ENCODE measurements at regions not wholly inside any gene's neighbourhood (a gene's known extent, or its start where the extent isn't known, plus 50 kb on each side); places are given as distances from the start of the nearest gene placed in this dataset.

DNA sequence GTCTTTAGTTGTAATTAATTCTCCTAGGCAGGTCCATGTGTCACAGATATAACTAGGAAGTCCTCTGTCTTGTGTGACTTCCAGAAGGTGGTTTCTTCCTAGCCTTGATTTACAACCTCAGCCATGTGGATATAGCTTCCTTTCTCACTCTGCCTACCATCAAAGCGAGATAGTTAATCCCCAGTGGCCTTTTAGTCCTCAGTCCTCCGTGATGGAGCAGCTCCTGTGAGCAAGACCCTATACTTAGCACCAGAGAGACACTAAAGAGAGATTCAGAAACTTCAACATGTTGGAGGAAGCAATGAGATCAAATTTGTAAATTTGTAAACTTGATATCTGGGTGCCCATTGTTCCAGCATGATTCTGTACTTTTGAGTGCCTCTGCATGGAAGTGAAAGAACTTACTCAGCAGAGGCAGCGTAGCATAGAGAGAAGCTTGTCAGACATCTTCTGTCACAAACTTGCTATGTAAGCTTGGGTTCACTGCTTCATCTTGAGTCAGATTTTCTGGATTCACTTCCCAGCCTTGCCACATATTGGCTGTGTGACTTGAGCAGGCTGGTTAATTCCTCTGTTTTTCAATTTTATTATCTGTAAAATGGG, 170.2 kb upstream of the NR3C1 start (continued):
- TF ChIP-seq, protein P1, sequence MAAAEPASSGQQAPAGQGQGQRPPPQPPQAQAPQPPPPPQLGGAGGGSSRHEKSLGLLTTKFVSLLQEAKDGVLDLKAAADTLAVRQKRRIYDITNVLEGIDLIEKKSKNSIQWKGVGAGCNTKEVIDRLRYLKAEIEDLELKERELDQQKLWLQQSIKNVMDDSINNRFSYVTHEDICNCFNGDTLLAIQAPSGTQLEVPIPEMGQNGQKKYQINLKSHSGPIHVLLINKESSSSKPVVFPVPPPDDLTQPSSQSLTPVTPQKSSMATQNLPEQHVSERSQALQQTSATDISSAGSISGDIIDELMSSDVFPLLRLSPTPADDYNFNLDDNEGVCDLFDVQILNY (CRISPR knock-in tag; IDR thresholded peaks at IDR 0.05), result no peak
- no peak for TF ChIP-seq ATF1 (CRISPR knock-in tag; IDR thresholded peaks at IDR 0.05)
- TF ChIP-seq ZNF281 (CRISPR knock-in tag; IDR thresholded peaks at IDR 0.05), result no peak
- TF ChIP-seq ZNF121 (CRISPR knock-in tag; IDR thresholded peaks at IDR 0.05), result no peak
- TF ChIP-seq, protein P2, sequence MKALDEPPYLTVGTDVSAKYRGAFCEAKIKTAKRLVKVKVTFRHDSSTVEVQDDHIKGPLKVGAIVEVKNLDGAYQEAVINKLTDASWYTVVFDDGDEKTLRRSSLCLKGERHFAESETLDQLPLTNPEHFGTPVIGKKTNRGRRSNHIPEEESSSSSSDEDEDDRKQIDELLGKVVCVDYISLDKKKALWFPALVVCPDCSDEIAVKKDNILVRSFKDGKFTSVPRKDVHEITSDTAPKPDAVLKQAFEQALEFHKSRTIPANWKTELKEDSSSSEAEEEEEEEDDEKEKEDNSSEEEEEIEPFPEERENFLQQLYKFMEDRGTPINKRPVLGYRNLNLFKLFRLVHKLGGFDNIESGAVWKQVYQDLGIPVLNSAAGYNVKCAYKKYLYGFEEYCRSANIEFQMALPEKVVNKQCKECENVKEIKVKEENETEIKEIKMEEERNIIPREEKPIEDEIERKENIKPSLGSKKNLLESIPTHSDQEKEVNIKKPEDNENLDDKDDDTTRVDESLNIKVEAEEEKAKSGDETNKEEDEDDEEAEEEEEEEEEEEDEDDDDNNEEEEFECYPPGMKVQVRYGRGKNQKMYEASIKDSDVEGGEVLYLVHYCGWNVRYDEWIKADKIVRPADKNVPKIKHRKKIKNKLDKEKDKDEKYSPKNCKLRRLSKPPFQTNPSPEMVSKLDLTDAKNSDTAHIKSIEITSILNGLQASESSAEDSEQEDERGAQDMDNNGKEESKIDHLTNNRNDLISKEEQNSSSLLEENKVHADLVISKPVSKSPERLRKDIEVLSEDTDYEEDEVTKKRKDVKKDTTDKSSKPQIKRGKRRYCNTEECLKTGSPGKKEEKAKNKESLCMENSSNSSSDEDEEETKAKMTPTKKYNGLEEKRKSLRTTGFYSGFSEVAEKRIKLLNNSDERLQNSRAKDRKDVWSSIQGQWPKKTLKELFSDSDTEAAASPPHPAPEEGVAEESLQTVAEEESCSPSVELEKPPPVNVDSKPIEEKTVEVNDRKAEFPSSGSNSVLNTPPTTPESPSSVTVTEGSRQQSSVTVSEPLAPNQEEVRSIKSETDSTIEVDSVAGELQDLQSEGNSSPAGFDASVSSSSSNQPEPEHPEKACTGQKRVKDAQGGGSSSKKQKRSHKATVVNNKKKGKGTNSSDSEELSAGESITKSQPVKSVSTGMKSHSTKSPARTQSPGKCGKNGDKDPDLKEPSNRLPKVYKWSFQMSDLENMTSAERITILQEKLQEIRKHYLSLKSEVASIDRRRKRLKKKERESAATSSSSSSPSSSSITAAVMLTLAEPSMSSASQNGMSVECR (CRISPR knock-in tag; IDR thresholded peaks at IDR 0.05; ENCODE audit: borderline replicate concordance), result no peak

- no peak for DNase-seq (ENCODE audit: low spot score)
- no peak overlapping the region for H3K4me3 Mint-ChIP-seq
- ATAC-seq, result no peak
- H3K27me3 Mint-ChIP-seq (ENCODE audit: low read depth), result no peaks in the 10 kb centered on the region
- no peaks in the 10 kb centered on the region for H3K9me3 Mint-ChIP-seq
- POLR2A ChIA-PET, result no interaction called here
- CTCF ChIA-PET, result interaction anchor here (0.9 kb wide), 1 partner anchor 9 kb away, joined by 3 read pairs; no protein-coding TSS in a partner anchor
- no peaks in the 10 kb centered on the region for H3K4me1 Mint-ChIP-seq
- no peaks in the 10 kb centered on the region for H3K36me3 Mint-ChIP-seq
- H3K27ac Mint-ChIP-seq, result no peak overlapping the region
- TF ChIP-seq, protein P3, sequence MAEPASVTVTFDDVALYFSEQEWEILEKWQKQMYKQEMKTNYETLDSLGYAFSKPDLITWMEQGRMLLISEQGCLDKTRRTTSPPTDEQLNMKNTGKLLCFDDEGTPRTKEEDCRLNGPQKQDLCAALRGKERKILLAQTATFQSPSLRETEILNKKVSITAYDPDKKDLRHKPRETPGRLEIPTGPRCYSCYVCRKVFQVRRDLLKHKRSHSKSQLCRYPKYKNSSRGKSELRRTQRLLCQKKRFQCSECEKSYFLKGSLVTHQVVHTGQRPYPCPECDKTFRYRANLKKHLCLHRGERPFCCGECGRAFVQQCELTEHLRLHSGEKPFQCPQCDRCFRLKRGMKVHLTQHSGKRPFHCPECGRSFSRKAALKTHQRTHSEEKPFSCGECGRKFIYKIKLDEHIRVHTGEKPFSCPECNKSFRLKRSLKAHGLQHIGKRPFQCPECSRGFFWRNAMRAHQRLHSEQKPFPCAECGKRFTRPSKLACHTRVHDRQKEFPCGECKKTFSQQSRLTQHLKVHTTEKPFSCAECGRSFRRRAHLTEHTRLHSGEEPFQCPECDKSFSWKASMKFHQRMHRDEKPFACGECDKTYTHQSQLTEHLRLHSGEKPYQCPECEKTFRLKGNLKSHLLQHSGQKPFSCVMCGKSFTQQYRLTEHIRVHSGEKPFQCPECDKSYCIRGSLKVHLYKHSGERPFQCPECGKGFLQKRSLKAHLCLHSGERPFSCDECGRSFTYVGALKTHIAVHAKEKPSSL (CRISPR knock-in tag; conservative IDR thresholded peaks at IDR 0.05), result no peak
- TF ChIP-seq MAX (CRISPR knock-in tag; IDR thresholded peaks at IDR 0.05) (no peak), ZNF317 (CRISPR knock-in tag; IDR thresholded peaks at IDR 0.05; ENCODE audit: borderline replicate concordance, low read depth) (no peak), NR3C1 (CRISPR knock-in tag; conservative IDR thresholded peaks at IDR 0.05; ENCODE audit: low read depth) (no peak), ATF1 (CRISPR knock-in tag; IDR thresholded peaks at IDR 0.05) (no peak), NFYB (CRISPR knock-in tag; conservative IDR thresholded peaks at IDR 0.05; ENCODE audit: low read depth) (no peak), CREB1 (CRISPR knock-in tag; IDR thresholded peaks at IDR 0.05) (no peak), ELF4 (CRISPR knock-in tag; IDR thresholded peaks at IDR 0.05; ENCODE audit: low read depth) (no peak), KAT7 (CRISPR knock-in tag; IDR thresholded peaks at IDR 0.05; ENCODE audit: borderline replicate concordance) (no peak), GRHL2 (CRISPR knock-in tag; IDR thresholded peaks at IDR 0.05; ENCODE audit: insufficient replicate concordance, severe bottlenecking) (no peak), FOXJ3 (CRISPR knock-in tag; IDR thresholded peaks at IDR 0.05; ENCODE audit: borderline replicate concordance) (no peak)
- TF ChIP-seq, protein P4, sequence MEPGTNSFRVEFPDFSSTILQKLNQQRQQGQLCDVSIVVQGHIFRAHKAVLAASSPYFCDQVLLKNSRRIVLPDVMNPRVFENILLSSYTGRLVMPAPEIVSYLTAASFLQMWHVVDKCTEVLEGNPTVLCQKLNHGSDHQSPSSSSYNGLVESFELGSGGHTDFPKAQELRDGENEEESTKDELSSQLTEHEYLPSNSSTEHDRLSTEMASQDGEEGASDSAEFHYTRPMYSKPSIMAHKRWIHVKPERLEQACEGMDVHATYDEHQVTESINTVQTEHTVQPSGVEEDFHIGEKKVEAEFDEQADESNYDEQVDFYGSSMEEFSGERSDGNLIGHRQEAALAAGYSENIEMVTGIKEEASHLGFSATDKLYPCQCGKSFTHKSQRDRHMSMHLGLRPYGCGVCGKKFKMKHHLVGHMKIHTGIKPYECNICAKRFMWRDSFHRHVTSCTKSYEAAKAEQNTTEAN (CRISPR knock-in tag; IDR thresholded peaks at IDR 0.05), result no peak
- TF ChIP-seq, protein P5, sequence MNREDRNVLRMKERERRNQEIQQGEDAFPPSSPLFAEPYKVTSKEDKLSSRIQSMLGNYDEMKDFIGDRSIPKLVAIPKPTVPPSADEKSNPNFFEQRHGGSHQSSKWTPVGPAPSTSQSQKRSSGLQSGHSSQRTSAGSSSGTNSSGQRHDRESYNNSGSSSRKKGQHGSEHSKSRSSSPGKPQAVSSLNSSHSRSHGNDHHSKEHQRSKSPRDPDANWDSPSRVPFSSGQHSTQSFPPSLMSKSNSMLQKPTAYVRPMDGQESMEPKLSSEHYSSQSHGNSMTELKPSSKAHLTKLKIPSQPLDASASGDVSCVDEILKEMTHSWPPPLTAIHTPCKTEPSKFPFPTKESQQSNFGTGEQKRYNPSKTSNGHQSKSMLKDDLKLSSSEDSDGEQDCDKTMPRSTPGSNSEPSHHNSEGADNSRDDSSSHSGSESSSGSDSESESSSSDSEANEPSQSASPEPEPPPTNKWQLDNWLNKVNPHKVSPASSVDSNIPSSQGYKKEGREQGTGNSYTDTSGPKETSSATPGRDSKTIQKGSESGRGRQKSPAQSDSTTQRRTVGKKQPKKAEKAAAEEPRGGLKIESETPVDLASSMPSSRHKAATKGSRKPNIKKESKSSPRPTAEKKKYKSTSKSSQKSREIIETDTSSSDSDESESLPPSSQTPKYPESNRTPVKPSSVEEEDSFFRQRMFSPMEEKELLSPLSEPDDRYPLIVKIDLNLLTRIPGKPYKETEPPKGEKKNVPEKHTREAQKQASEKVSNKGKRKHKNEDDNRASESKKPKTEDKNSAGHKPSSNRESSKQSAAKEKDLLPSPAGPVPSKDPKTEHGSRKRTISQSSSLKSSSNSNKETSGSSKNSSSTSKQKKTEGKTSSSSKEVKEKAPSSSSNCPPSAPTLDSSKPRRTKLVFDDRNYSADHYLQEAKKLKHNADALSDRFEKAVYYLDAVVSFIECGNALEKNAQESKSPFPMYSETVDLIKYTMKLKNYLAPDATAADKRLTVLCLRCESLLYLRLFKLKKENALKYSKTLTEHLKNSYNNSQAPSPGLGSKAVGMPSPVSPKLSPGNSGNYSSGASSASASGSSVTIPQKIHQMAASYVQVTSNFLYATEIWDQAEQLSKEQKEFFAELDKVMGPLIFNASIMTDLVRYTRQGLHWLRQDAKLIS (CRISPR knock-in tag; IDR thresholded peaks at IDR 0.05; ENCODE audit: borderline replicate concordance), result no peak
- TF ChIP-seq, protein P6, sequence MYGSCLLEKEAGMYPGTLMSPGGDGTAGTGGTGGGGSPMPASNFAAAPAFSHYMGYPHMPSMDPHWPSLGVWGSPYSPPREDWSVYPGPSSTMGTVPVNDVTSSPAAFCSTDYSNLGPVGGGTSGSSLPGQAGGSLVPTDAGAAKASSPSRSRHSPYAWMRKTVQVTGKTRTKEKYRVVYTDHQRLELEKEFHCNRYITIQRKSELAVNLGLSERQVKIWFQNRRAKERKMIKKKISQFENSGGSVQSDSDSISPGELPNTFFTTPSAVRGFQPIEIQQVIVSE (CRISPR knock-in tag; IDR thresholded peaks at IDR 0.05; ENCODE audit: borderline replicate concordance), result no peak
Measured at GRCh38 chr5:143572671-143573070, 169.2 kb upstream of the NR3C1 start.
